ENCODE measurements at regions not wholly inside any gene's neighbourhood (a gene's known extent, or its start where the extent isn't known, plus 50 kb on each side); places are given as distances from the start of the nearest gene placed in this dataset.

GRCh38 chr12:58131986-58132755 is 190.8 kb downstream of the ATP23 start:
- Histone ChIP-seq H3K27ac (no peak overlapping the region), H3K9me3 (peaks cover 0 to 10% (median 4%) of the 10 kb centered on the region in 8 donors), H3K27me3 (replicated peaks in 1 of 7) (no peaks in the 10 kb centered on the region), H3K4me3 (no peak overlapping the region), H3K36me3 (no peaks in the 10 kb centered on the region), H3K4me1 (no peaks in the 10 kb centered on the region)
- intact Hi-C loops (cut with DNase I; ENCODE audit: low total_unique reads) = no loop called here
- 83 to 93% (median 90%) methylated on average over 5 of the region's 5 CpGs for WGBS, 5 donors
- DNase-seq = no peak
- TF ChIP-seq POLR2A (IDR thresholded peaks at IDR 0.05) (no peak), POLR2AphosphoS5 (IDR thresholded peaks at IDR 0.05) (no peak), CTCF (IDR thresholded peaks at IDR 0.05 in 8 of 11, conservative IDR thresholded peaks at IDR 0.05 in 3 of 11) (no peak)

GRCh38 chr12:58138424-58138823 is 197.1 kb downstream of the ATP23 start:
- H3K4me3 ChIP-seq = no peak overlapping the region
- 77 to 90% (median 86%) methylated on average over 2 of the region's 2 CpGs for WGBS, 5 donors
- DNase-seq = no peak
- H3K9me3 ChIP-seq = peaks cover 0 to 9% (median 5%) of the 10 kb centered on the region in 8 donors
- TF ChIP-seq POLR2AphosphoS5 (IDR thresholded peaks at IDR 0.05) (no peak), CTCF (IDR thresholded peaks at IDR 0.05 in 8 of 11, conservative IDR thresholded peaks at IDR 0.05 in 3 of 11) (no peak), POLR2A (IDR thresholded peaks at IDR 0.05) (no peak)
- H3K27me3 ChIP-seq (replicated peaks in 1 of 7) = no peaks in the 10 kb centered on the region
- H3K27ac ChIP-seq = no peak overlapping the region
- intact Hi-C loops (cut with DNase I; ENCODE audit: low total_unique reads) = no loop called here
- no peaks in the 10 kb centered on the region for H3K36me3 ChIP-seq
- H3K4me1 ChIP-seq = no peaks in the 10 kb centered on the region

GRCh38 chr12:58139894-58140293 is 198.5 kb downstream of the ATP23 start:
- Histone ChIP-seq H3K4me3 (no peak overlapping the region), H3K4me1 (no peaks in the 10 kb centered on the region), H3K27me3 (replicated peaks in 1 of 7) (no peaks in the 10 kb centered on the region), H3K27ac (no peak overlapping the region), H3K9me3 (peaks cover 0 to 18% (median 8%) of the 10 kb centered on the region in 8 donors), H3K36me3 (no peaks in the 10 kb centered on the region)
- no peak for DNase-seq
- TF ChIP-seq CTCF (IDR thresholded peaks at IDR 0.05 in 8 of 11, conservative IDR thresholded peaks at IDR 0.05 in 3 of 11) = no peak
- WGBS, 5 donors = 15 to 27% (median 19%) methylated on average over 1 of the region's 1 CpG
- intact Hi-C loops (cut with DNase I; ENCODE audit: low total_unique reads) = no loop called here

GRCh38 chr12:58140395-58140794 is 199.0 kb downstream of the ATP23 start:
- intact Hi-C loops (cut with DNase I; ENCODE audit: low total_unique reads) = no loop called here
- TF ChIP-seq CTCF (IDR thresholded peaks at IDR 0.05 in 8 of 11, conservative IDR thresholded peaks at IDR 0.05 in 3 of 11) (no peak), POLR2AphosphoS5 (IDR thresholded peaks at IDR 0.05) (no peak), POLR2A (IDR thresholded peaks at IDR 0.05) (no peak)
- WGBS, 5 donors = 71 to 84% (median 82%) methylated on average over 1 of the region's 1 CpG

More at GRCh38 chr12:58140395-58140794, 199.0 kb downstream of the ATP23 start:
- Histone ChIP-seq H3K9me3 (peaks cover 0 to 23% (median 10%) of the 10 kb centered on the region in 8 donors), H3K4me3 (no peak overlapping the region), H3K27ac (no peak overlapping the region), H3K27me3 (replicated peaks in 1 of 7) (no peaks in the 10 kb centered on the region), H3K4me1 (no peaks in the 10 kb centered on the region), H3K36me3 (no peaks in the 10 kb centered on the region)
- no peak for DNase-seq

All from spleen (tissue), 11 donors.